Smooth muscle cell (in vitro differentiated cells): ENCODE measurements at regions not wholly inside any gene's neighbourhood (a gene's known extent, or its start where the extent isn't known, plus 50 kb on each side); places are given as distances from the start of the nearest gene placed in this dataset.

Experiments used
- DNase-seq: peaks from one replicate; lab custom pipeline; 2025; ENCODE audit not compliant: unreplicated experiment; lab: John Stamatoyannopoulos, UW
- H2AFZ ChIP-seq: fragments of 200-600 bp; sonication (generic); 2 replicates; pipeline ENCODE4 v1.6.0; 2016; ENCODE audit warnings: antibody characterized with exemption, low read depth, mild to moderate bottlenecking
- H3F3A ChIP-seq: fragments of 200-600 bp; sonication (generic); 2 replicates; pipeline ENCODE4 v1.6.0; 2017; ENCODE audit warnings: antibody characterized with exemption, low read depth
- H3K27ac ChIP-seq: fragments of 200-600 bp; sonication (generic); 2 replicates; pipeline ENCODE4 v1.5.1; 2016; ENCODE audit warnings: low read depth, mild to moderate bottlenecking
- H3K27me3 ChIP-seq: fragments of 200-600 bp; sonication (generic); 2 replicates; pipeline ENCODE4 v1.6.1; 2016; ENCODE audit warnings: low read depth, mild to moderate bottlenecking
- H3K36me3 ChIP-seq: fragments of 200-600 bp; sonication (generic); 2 replicates; pipeline ENCODE4 v1.5.1; 2016; ENCODE audit warnings: low read depth
- H3K4me1 ChIP-seq: fragments of 200-600 bp; sonication (generic); 2 replicates; pipeline ENCODE4 v1.5.1; 2016; ENCODE audit warnings: low read depth
- H3K4me2 ChIP-seq: fragments of 200-600 bp; sonication (generic); 2 replicates; pipeline ENCODE4 v1.6.0; 2016; ENCODE audit warnings: mild to moderate bottlenecking
- H3K4me3 ChIP-seq: fragments of 200-600 bp; sonication (generic); 2 replicates; pipeline ENCODE4 v1.5.1; 2016; ENCODE audit warnings: mild to moderate bottlenecking
- H3K79me2 ChIP-seq: fragments of 200-600 bp; sonication (generic); 2 replicates; pipeline ENCODE4 v1.6.0; 2016; ENCODE audit warnings: low read depth, mild to moderate bottlenecking
- H3K9ac ChIP-seq: fragments of 200-600 bp; sonication (generic); 2 replicates; pipeline ENCODE4 v1.6.0; 2016; ENCODE audit warnings: low read depth
- H3K9me3 ChIP-seq: fragments of 200-600 bp; sonication (generic); replicated peaks from 2 replicates; pipeline ENCODE4 v1.5.1; 2016; ENCODE audit warnings: low read depth
- H4K20me1 ChIP-seq: fragments of 200-600 bp; sonication (generic); 2 replicates; pipeline ENCODE4 v1.6.0; 2016; ENCODE audit warnings: low read depth
- WGBS: methylation state at CpG from one replicate; pipeline ENCODE4 v1.1.7; 2016; ENCODE audit warnings: low lambda C conversion rate; 5-methylcytosine and 5-hydroxymethylcytosine counted together
- TF ChIP-seq, protein P1 (sequence below): fragments of 200-600 bp; sonication (generic); IDR thresholded peaks from 2 replicates; pipeline ENCODE4 v1.5.1; 2017; ENCODE audit warnings: borderline replicate concordance, mild to moderate bottlenecking, antibody characterized with exemption; ENCODE audit not compliant: insufficient read depth, poor library complexity, severe bottlenecking

DNA sequence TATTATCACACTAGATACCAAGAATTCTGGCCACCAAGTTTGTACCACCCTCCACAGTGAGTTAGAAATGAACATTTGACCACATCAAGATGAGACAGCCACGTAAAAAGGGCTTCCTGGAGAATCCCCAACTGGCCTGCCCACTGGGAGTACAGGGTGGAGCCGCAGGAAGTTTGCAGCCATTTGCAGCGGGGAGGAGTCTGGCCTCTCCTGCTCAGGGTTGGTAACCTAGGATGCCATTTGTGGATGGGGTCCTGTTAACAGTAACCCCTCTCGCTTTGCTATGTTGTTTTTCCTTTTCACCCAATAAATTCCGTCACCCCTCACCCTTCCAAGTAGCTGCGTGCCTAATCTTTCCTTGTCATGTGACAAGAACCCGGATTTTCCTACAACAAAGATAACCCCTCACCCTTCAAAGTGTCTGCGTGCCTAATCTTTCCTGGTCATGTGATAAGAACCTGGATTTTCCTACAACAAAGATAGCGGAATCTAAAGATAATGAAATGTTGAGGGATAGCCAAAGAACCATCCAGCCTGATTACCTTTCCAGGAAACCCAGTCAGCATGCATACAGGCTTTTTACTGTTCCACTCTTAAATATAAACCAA lies 245.4 kb downstream of the NAF1 start:
- no peaks in the 10 kb centered on the region for H3F3A ChIP-seq
- peak; percentile 6 for DNase-seq
- TF ChIP-seq, protein P1, sequence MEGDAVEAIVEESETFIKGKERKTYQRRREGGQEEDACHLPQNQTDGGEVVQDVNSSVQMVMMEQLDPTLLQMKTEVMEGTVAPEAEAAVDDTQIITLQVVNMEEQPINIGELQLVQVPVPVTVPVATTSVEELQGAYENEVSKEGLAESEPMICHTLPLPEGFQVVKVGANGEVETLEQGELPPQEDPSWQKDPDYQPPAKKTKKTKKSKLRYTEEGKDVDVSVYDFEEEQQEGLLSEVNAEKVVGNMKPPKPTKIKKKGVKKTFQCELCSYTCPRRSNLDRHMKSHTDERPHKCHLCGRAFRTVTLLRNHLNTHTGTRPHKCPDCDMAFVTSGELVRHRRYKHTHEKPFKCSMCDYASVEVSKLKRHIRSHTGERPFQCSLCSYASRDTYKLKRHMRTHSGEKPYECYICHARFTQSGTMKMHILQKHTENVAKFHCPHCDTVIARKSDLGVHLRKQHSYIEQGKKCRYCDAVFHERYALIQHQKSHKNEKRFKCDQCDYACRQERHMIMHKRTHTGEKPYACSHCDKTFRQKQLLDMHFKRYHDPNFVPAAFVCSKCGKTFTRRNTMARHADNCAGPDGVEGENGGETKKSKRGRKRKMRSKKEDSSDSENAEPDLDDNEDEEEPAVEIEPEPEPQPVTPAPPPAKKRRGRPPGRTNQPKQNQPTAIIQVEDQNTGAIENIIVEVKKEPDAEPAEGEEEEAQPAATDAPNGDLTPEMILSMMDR, result no peak
- no peaks in the 10 kb centered on the region for H3K9me3 ChIP-seq
- no peaks in the 10 kb centered on the region for H3K27me3 ChIP-seq
- no peaks in the 10 kb centered on the region for H3K36me3 ChIP-seq
- H3K9ac ChIP-seq, result no peak overlapping the region
- H3K4me1 ChIP-seq, result no peaks in the 10 kb centered on the region
- H2AFZ ChIP-seq, result peak overlapping the region; percentile 48
- no peaks in the 10 kb centered on the region for H4K20me1 ChIP-seq
- H3K4me3 ChIP-seq, result no peak overlapping the region
- H3K4me2 ChIP-seq, result peak overlapping the region; percentile 36
- H3K27ac ChIP-seq, result no peak overlapping the region
- H3K79me2 ChIP-seq, result no peaks in the 10 kb centered on the region
- 31% methylated on average over 9 of the region's 9 CpGs for WGBS

DNA sequence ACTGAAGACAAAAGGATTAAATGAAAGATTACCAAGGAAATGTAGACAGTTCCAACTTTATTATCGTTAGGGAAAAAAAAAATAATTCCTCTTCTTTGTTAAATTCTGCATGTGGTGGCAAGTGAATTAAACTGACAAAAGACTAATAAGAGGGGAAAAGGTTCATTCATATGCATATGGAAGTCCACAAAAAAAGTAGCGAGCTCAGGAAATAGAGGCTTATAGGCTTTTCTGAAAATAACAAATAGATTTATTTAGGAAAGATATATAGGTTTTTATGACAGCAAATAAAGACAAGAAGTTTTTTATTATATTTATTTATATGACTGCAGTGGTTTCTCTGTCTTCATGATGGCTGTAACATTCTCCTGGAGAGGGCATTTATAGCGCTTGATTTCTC lies 246.0 kb downstream of the NAF1 start:
- no peak overlapping the region for H3K4me2 ChIP-seq
- no peaks in the 10 kb centered on the region for H3K27me3 ChIP-seq
- no peaks in the 10 kb centered on the region for H3K36me3 ChIP-seq
- no peaks in the 10 kb centered on the region for H3K4me1 ChIP-seq
- WGBS, result 27% methylated on average over 3 of the region's 3 CpGs
- H3F3A ChIP-seq, result no peaks in the 10 kb centered on the region
- H3K27ac ChIP-seq, result peak overlapping the region; percentile 21
- no peaks in the 10 kb centered on the region for H4K20me1 ChIP-seq
- no peak for DNase-seq
- H3K79me2 ChIP-seq, result no peaks in the 10 kb centered on the region
- no peak overlapping the region for H3K9ac ChIP-seq
- H3K9me3 ChIP-seq, result no peaks in the 10 kb centered on the region
- no peak overlapping the region for H3K4me3 ChIP-seq
- H2AFZ ChIP-seq, result peak overlapping the region; percentile 48
- TF ChIP-seq, protein P1, result no peak

DNA sequence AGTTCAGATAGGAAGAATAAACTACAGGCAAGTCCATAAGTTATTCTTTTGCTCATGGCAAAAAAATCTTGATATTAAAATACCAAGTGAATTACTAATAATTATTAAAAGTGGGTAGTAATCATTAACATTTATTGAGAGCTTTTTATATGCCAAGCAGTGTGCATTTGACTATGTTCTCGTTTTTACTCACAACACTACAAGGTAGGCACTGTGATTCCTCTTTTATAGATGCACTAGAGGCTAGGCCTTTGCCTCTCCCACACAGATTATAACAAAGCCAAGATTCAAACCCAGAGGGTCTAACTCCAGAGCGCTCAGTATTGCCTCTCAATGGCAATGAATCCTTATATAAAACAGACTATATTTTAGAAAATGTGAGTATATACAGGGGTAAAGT lies 254.2 kb downstream of the NAF1 start:
- no peak overlapping the region for H2AFZ ChIP-seq
- H3K79me2 ChIP-seq, result no peaks in the 10 kb centered on the region
- H3K27me3 ChIP-seq, result no peaks in the 10 kb centered on the region
- H3K9me3 ChIP-seq, result no peaks in the 10 kb centered on the region
- no peak overlapping the region for H3K9ac ChIP-seq
- H3K4me3 ChIP-seq, result no peak overlapping the region
- H3F3A ChIP-seq, result no peaks in the 10 kb centered on the region
- no peak overlapping the region for H3K4me2 ChIP-seq
- H3K4me1 ChIP-seq, result no peaks in the 10 kb centered on the region
- H3K27ac ChIP-seq, result no peak overlapping the region
- no peaks in the 10 kb centered on the region for H4K20me1 ChIP-seq
- no peaks in the 10 kb centered on the region for H3K36me3 ChIP-seq
- TF ChIP-seq, protein P1, result no peak
- 84% methylated on average over 2 of the region's 2 CpGs for WGBS
- no peak for DNase-seq

DNA sequence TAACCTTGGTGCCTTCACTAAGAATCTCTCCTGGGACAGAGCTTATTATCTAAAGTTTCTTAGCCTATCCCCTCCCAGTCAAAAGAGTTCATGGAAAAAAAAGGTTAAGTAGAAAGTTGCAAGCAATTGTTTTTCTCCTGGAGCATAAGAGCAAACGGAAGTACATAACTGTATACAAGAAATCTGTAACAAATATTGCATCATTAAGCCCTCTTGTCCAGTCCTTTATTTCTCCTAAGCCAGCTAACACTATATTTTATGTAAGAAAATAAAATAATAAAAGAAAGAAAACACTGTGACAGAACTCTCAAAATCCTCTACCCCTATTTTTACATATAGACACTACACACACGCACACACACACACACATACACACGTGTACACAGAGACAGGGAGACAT lies 255.3 kb downstream of the NAF1 start:
- 86% methylated on average over 3 of the region's 3 CpGs for WGBS
- DNase-seq, result no peak
- Histone ChIP-seq H3K27ac (no peak overlapping the region), H3K4me2 (no peak overlapping the region), H3F3A (no peaks in the 10 kb centered on the region), H4K20me1 (no peaks in the 10 kb centered on the region), H3K27me3 (no peaks in the 10 kb centered on the region), H3K4me1 (no peaks in the 10 kb centered on the region), H3K9me3 (no peaks in the 10 kb centered on the region), H3K9ac (no peak overlapping the region), H3K36me3 (no peaks in the 10 kb centered on the region), H3K4me3 (no peak overlapping the region), H3K79me2 (no peaks in the 10 kb centered on the region), H2AFZ (no peak overlapping the region)
- TF ChIP-seq, protein P1, result no peak
